NCI-H2171 treated with DMSO at 0.1 percent for 48 hours (cell line): ENCODE measurements at regions not wholly inside any gene's neighbourhood (a gene's known extent, or its start where the extent isn't known, plus 50 kb on each side); places are given as distances from the start of the nearest gene placed in this dataset.

Source experiments
- DNase-seq: peaks from one replicate; lab custom pipeline; 2025; lab: John Stamatoyannopoulos, UW

- no peak for DNase-seq
Measured at GRCh38 chr4:108527723-108528122, 92.7 kb upstream of the RPL34 start.

- no peak for DNase-seq
Measured at GRCh38 chr4:108520807-108521206, 99.6 kb upstream of the RPL34 start.

- DNase-seq: no peak
Measured at GRCh38 chr4:108519911-108520601, 100.3 kb upstream of the RPL34 start.

- no peak for DNase-seq
Measured at GRCh38 chr4:108519208-108519833, 101.1 kb upstream of the RPL34 start.

GRCh38 chr4:108512615-108513505, 107.5 kb upstream of the RPL34 start:
- no peak for DNase-seq

- DNase-seq: no peak
Measured at GRCh38 chr4:108511618-108512017, 108.8 kb upstream of the RPL34 start.

- no peak for DNase-seq
Measured at GRCh38 chr4:108502356-108502755, 118.0 kb upstream of the RPL34 start.

- DNase-seq: no peak
Measured at GRCh38 chr4:108498925-108499324, 121.5 kb upstream of the RPL34 start.

GRCh38 chr4:108493596-108493931, 126.8 kb upstream of the RPL34 start:
- DNase-seq: no peak

- no peak for DNase-seq
Measured at GRCh38 chr4:108492816-108493595, 127.4 kb upstream of the RPL34 start.

- DNase-seq: no peak
Measured at GRCh38 chr4:108488865-108489264, 131.5 kb upstream of the RPL34 start.

GRCh38 chr4:108486046-108486445, 134.3 kb upstream of the RPL34 start:
- no peak for DNase-seq

- no peak for DNase-seq
Measured at GRCh38 chr4:108484187-108484586, 136.2 kb upstream of the RPL34 start.

GRCh38 chr4:108483650-108484049, 136.7 kb upstream of the RPL34 start:
- DNase-seq: no peak

- no peak for DNase-seq
Measured at GRCh38 chr4:108483079-108483478, 137.3 kb upstream of the RPL34 start.

- no peak for DNase-seq
Measured at GRCh38 chr4:108480881-108481280, 139.5 kb upstream of the RPL34 start.

- no peak for DNase-seq
Measured at GRCh38 chr4:108477527-108478108, 142.8 kb upstream of the RPL34 start.

- DNase-seq: no peak
Measured at GRCh38 chr4:108473163-108473720, 147.1 kb upstream of the RPL34 start.

GRCh38 chr4:108466936-108467902, 153.2 kb upstream of the RPL34 start:
- DNase-seq: no peak

- no peak for DNase-seq
Measured at GRCh38 chr4:108465886-108466500, 154.4 kb upstream of the RPL34 start.
